NCI-H345 treated with DMSO at 0.1 percent for 48 hours (cell line): ENCODE measurements at regions not wholly inside any gene's neighbourhood (a gene's known extent, or its start where the extent isn't known, plus 50 kb on each side); places are given as distances from the start of the nearest gene placed in this dataset.

Source experiments
- DNase-seq: peaks from one replicate; lab custom pipeline; 2025; ENCODE audit not compliant: unreplicated experiment; lab: John Stamatoyannopoulos, UW

DNA sequence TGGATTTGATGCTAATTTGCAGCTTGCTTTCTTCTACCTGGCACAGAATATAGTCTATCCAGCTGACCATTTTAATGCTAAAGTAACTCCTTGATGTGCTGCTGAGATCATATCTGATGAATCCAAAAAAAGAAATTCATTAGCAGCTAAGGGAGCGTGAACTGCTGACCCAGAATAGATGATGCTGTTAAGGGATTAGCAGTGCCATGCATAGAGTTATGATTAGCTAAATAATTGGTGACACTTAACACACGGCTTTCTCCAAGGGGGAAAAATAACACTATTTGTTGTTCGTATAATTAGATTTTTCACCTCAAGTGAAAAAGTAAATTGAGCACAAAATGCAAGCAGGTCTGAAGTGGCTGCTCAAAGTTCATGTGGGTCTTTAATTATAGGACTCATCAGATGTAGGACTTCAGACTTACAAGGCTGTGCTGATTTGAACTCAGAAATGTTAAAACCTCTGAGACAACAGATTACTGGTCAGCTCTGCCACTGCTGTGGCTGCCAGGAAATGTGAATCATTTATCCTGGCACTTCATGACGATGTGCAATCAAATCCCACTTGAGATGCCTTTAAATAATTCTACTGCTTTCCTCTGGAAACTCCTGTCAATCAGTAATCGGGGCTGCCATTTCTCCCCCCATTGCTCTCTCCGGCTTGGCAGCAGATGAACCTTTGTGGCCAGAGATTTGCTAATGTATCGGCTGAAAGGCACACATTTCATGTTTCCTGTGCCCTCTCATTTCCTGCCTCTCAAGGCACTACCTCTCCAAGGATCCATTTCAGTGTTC lies 291.6 kb upstream of the C9orf72 start:
- no peak for DNase-seq

GRCh38 chr9:27866741-27867140 lies 293.5 kb upstream of the C9orf72 start:
- no peak for DNase-seq

DNA sequence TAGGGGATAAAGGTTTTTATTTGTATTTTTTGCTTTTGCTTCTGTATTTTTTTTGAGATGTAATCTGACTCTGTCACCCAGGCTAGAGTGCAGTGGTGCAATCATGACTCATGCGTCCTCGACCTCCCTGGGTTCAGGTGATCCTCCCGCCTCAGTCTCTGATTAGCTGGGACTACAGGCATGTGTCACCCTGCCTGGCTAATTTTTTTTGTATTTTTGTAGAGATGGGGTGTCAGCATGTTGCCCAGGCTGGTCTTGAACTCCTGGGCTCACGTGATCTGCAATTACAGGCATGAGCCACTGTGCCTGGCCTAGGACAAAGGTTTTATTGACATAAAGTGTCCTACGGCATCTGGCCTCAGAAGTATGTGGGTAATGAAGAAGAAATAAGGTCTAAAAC lies 297.1 kb upstream of the C9orf72 start:
- no peak for DNase-seq

DNA sequence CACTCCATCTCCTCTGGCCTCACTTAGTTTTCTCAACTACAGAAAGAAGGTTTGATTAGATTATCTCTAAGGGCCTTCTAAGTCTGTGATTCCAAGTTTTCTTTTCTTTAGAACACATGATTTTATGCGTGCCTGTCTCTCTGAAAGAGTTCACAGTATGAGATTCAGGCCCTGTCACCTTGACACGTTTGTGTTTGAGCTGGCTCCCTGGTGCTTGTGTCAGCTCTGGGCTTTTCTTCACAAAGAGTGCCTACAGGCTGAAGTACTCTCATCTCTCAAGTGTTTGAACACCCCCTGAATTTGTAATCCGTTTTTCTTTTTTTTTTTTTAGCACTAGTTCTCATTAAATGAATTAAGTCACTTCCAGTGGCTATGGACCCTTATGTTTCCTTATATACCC lies 306.9 kb upstream of the C9orf72 start:
- peak; percentile 89 for DNase-seq

- DNase-seq, result no peak
Measured at GRCh38 chr9:27880635-27881034, 307.4 kb upstream of the C9orf72 start.

DNA sequence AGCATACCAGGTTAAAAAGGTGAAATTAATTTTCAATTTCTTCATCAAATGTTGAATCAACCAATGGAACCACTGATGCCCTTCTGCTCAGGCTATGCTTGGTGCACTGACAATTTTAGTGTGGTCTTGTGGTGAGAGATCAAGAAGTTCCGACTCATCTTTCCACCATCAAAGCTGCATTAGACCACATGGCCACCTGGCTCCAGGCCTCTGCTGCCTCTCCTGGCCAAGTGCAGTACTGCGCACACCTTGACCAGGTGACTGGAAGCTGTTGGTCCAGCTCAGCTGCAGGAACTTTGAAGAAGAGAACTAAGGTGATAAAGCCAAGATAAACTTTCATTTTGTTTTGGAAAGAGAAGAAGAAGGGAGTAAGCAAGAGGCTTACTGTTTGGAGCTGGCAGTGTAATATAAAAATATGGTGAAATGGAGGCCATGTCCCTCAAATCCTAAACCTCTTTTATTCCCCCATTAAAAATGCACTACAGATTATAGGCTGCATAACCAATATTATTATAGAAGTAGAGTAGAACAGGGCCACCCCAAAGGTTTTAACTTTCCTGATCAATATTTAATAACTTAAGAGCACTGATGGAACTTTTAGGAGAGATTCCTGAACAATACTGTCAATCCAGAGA lies 315.5 kb upstream of the C9orf72 start:
- no peak for DNase-seq

GRCh38 chr9:27924502-27924901 lies 351.2 kb upstream of the C9orf72 start:
- no peak for DNase-seq

- DNase-seq, result no peak
Measured at GRCh38 chr9:27925815-27926214, 352.5 kb upstream of the C9orf72 start.

DNA sequence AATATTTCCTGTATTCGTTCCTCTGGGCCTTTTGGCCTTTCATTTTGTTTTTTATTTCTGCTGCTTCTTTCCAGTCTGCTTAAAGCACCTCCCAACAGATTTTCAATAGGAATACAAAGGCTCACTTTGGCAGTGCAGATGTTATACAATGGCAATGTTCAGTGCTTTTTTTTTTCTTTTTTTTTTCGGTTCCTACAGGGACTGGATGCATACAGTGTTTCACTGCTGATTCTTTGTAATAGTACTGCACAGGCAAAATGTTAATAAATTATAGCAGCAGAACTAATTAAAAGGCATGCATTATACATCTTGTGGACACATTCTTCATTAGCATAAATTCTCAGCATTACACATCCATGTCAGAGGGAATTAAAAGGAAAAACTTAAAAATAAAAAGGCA lies 356.6 kb upstream of the C9orf72 start:
- DNase-seq, result no peak

GRCh38 chr9:27933210-27934025 lies 360.1 kb upstream of the C9orf72 start:
- peak; percentile 61 for DNase-seq

DNA sequence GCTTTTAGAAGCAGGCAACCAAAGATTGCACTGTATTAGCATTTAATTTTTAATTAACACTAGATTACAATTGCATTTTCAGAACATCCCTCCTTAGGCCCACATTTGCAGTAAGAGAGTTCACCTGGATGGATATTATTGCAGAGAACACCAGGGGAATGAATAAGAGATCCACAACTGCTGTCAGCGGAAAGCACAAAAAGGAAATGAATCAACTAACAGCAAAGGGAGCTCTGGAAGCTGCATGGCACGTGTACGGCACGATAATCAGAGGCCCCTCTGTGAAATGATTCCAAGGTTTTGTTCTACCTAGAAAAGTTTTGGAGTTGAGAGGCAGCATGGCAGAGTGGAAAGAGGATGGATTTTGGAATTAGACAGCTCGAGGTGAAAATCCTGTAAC lies 361.2 kb upstream of the C9orf72 start:
- DNase-seq, result no peak

GRCh38 chr9:27939186-27939585 lies 365.9 kb upstream of the C9orf72 start:
- no peak for DNase-seq

- no peak for DNase-seq
Measured at GRCh38 chr9:27940535-27940934, 367.3 kb upstream of the C9orf72 start.

- no peak for DNase-seq
Measured at GRCh38 chr9:27943501-27943900, 370.2 kb upstream of the C9orf72 start.

DNA sequence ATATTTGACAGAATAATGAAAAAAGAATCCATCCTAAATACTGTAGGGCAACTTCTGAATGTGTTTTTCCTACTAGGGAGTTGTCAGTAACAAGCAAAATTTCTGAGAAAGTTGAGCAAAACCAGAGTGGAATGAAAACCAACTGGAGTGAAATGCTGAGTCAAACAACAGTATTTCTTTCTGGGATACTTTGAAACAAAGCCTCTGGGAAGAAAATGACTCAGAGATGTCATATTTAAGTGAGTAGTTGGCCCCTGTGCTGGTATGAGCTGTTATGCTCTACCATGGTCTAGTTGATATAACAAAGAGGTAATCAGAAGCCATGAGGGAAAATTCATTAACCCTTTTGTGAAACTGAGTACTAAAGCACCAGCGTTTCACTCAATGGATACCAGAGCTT lies 372.1 kb upstream of the C9orf72 start:
- DNase-seq, result no peak

DNA sequence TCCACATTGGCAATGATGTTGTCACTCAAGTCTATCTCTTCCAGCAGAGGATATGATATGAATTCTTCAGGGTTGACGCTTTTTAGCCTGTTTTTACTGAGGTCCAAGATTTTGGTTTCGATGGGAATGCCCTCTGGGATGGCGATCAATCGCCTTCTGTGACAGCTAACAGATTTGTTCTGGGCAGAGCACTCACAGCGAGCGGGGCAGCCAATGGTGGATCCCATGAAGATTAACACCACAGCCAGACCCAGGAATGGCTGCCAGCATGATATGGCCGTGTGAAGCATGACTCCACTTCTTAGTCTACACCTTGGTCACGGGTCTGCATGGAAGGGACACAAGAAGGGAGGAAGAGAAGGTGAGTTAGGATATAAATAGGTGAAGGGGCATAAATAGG lies 377.1 kb upstream of the C9orf72 start:
- DNase-seq, result no peak

GRCh38 chr9:27954858-27955257 lies 381.6 kb upstream of the C9orf72 start:
- no peak for DNase-seq

DNA sequence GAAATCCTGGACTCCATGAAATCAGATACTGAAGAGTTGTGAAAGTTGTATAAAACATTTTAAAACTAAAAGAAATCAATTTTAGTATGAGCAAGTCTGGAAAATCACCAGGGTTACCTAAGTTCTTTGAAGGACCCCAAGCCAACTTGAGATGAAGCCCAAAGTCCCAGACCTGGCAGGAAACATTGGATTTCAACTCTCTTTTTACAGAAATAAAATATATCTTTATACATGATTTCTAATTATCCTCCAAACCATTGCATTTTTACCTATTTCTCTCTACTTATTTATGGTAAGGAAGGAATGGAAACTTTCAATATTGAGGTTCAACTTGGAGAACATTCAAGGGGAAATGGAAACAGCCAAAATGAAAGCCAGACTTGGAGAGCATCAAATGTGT lies 390.6 kb upstream of the C9orf72 start:
- no peak for DNase-seq

DNA sequence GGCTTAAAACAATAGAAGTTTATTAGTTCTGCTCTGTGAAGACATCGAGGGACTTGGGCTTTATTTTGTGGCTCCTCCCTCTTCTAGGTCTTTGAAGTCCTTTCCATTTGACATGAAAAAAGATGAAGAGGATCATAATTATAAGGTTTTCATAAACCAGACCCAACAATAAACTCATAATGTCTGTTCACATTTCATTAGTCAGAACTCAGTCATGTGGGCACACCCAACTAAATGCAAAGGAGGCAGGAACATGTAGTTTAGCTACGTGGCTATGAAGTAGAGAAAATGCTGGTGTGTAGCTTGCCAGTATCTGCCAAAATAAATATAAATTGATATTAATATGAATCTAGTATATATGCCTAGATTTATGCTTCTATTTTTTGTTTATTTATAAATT lies 393.9 kb upstream of the C9orf72 start:
- DNase-seq, result no peak

DNA sequence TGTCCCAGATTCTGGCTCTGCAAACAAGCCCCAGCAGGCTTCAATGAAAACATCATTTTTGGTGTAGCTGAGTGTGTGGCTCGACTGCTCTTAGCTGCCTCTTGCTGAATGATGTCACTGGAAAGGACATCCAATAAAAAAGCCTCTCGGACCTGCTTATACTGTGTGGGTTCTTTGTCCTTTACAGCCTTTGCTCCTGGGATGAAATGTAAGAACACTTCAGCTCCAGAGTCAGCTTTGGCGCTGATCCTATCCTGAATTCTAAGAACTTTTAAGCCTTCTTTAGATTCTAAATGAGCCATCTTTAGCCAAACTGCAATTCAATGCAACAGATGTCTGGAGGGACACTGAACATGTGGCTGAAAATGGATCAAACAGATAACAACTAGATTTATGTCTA lies 404.6 kb upstream of the C9orf72 start:
- no peak for DNase-seq

GRCh38 chr9:27985714-27986113 lies 412.4 kb upstream of the C9orf72 start:
- DNase-seq, result no peak

DNA sequence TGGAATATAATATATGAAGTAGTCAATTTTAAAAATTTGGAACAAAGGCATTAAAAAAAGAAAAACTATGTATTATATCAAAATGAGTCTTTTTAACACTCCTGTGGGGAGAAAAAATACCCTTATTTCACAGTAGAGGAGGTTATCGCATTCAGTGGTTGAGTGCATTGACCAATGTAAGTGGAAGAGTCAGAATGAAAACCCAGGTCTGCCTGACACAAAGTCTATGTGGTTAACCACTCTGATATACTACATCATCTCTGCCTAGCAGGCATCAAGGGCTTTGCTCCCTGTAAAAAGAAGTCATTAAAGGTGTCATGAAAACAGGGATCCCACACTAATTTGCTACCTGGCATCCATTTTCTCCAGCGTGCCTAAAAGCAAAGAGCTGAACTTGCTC lies 417.2 kb upstream of the C9orf72 start:
- no peak for DNase-seq
